Stimulated activated CD8-positive, alpha-beta memory T cell treated with anti-CD3 and anti-CD28 coated beads, Interleukin-7, amount 100 ng/mL, for 48 hours (primary cell): ENCODE measurements at regions not wholly inside any gene's neighbourhood (a gene's known extent, or its start where the extent isn't known, plus 50 kb on each side); places are given as distances from the start of the nearest gene placed in this dataset.

Experiments used
- DNase-seq, 2 donors: peaks; one replicate each; pipeline ENCODE4 v3.0.0-alpha.2; 2020; ENCODE audit warnings: low read depth in 1 of 2; ENCODE audit errors: extremely low read depth in 1 of 2

DNA sequence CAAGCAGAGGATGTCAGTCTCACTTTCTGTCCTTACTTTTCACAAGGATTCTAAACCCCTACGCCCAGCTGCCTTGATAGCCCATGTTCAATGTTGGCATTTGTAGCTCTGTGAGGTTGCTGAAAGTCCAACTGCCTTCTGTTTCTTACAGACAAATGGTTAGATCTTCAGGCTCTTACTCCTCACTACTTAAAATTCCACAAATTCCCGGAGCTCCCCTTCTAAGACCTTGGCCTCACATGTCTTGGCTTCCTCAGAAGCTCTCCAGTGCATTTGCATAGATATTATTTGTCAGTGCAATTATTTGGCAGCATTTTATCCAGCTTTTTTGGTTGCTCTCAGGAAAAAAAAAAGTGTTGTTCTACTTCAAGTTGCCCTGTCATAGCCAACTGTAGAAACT is 453.7 kb upstream of the CELF4 start:
- no peak for DNase-seq

DNA sequence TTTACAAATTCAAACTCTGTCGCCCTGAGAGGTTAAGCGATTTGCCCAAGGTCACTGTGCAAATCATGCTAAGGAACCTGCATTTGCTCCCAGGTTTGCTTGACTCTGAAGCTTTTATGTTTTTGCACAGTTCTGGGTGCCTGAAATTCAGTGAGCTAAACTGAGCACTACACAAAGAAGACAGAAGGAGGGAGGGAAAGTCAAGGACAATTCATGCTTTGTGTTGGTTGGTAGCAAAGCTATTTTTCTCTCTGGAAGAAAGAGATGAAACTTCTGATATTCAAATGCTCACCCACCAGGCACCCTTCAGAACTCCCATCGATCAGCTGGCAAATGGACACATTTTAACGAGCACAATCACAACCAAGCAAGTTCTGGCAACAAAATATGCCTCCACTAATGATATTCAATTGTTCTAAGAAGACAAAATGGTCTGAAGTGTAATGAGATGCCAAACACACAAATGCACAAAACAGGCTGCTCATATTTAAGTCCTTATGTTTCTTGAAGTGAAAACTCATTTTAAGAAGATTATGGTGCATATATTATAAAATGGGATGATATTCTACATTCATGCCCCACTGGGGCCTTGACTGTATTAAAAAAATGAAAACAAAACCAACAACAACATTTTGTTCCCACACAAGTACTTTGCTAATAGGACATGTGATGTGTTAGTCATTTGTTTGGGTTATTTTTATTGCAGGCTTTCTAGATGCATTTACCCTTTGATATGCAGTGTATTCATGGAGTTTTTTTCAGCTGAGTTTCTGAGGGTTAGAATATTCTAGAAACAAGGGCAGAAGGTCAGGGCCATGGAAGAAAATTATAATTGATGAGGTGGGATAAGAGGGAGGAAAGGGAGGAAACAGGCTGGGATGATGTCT is 445.6 kb upstream of the CELF4 start:
- no peak for DNase-seq

DNA sequence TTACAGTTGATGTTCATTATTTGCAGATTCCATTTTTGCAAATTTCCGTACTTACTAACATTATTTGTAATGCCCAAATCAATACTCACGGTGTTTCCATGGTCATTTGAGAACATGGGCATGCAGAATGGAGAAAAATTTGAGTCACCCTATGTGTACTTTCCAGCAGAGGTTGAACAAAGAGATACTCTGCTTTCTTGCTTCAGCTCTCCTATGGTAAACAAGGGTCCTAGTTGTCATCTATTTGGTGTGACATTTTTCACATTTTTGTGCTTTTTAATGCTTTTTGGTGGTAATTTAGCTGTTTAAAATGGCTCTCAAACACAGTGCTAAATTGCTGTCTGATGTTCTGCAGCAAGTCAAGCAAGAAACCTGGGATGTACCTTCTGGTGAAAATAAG is 444.4 kb upstream of the CELF4 start:
- no peak for DNase-seq

DNA sequence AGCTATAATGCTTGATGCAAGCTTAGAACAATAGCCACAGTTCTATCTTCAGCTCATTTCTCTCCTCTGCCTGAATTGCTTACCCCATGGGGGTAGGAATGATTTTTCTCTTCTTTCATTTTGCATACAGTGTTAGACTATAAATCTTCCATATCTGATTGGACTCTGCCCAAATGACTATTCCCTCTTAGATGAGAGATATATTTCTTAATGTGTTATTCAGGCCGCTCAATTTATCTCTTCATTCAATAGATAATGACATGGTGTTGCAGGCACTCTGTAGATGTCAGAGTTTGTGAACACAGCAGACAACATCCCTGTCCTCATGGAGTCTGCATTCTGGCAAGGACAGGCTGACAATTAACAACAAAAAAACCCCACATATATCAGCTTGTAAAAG is 443.7 kb upstream of the CELF4 start:
- DNase-seq, result no peak

DNA sequence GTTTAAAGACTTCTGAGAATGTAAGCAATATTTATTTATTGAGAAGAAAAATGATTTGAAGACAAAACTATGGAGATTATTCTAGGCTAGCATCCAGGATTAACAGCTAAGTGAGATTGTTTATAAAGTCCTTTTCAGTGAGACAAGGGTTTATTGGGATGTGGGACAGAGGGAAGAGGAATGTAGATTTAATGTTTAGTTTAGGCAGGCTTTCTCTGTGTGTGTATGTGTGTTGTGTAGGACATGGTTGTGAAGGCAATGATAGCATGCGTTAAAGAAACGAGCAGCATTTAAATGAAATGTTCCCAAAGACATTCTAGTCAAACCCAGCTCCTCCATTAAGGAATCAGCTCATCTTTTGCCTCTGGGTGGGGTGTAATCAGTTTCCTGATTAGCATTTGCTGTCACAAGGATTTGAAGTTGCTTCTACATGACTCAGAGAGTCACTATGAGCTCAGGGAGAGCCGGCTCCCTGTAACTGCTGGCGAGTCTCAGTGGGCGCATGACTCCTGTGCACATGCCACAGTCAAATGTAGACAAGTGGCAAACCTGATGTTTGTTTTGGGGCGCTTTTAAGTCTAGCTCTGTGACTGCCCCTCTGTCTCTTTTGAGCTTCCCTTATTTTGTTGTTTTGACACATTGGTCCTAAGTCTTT is 442.2 kb upstream of the CELF4 start:
- DNase-seq, result no peak

DNA sequence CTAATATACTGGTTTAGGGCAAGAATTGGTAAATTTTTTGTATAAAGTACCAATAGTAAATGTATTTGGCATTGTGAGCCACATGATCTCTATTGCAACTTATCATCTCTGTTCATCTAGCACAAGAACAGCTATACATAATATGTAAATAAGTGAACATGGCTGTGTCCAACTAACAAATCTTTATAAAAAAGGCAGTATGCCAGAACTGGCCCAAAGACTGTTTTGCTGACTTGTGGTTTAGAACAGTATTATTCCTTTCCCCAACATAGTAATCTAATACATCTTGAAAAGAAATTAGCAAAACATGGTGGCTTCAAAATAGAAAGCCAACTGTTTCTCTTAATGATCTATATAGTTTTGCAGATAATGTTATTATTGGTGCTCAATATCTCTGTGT is 441.4 kb upstream of the CELF4 start:
- no peak for DNase-seq

DNA sequence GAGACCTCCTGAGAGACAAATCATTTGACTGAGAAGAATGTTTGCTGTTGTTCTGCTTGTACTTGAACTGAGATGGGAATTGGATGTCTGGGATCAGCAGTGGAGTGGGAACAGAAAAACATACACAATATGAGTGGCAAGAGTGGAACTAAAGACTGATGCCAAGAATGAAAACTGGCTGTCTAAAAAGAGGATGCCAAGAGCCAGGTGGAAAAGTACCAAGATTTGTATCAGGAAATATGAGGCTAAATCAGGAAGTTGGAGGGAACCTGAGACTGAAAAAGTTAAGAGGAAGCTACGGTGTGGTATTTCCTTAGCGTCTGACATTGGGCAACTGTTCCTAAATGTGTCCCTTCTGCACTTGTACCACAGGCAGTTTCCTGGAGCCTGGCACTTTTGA is 440.9 kb upstream of the CELF4 start:
- DNase-seq, result no peak

DNA sequence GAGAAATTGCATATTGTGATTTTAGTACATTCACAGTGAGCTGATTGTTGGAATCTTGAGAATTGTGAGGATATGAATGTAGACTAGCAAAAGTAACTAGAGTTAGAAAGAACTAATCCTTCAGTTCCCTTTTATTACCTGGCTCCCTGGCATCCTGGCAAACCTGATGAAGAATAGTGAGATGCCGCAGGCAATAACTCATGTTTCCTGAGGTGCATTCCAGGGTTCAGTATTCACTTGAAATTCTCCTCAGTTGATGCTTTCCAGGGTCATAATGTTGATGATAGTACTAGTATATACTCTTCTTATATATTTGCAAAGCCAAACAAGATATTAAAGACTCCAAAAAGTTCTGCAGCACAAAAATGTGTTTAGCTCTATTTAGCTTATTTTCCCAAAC is 432.1 kb upstream of the CELF4 start:
- DNase-seq, result no peak

DNA sequence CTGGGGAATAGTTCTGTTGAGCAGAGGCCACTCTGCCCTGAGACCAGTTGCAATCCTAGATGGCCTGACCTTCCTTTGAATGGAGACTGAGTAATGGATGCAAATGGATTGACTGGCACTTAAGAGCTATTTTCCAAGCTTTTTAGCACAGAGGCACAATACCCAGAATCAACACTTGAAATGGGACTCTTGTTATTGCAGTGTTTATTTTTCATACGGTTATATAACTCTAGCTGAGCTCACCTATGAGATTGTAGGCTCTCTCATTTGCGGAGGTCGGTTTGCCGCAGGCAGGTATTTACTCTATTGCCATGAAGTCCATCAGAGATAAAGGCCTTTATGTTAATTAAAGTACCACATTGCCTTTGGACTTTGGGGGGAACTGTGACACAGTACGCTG is 422.3 kb upstream of the CELF4 start:
- no peak for DNase-seq

DNA sequence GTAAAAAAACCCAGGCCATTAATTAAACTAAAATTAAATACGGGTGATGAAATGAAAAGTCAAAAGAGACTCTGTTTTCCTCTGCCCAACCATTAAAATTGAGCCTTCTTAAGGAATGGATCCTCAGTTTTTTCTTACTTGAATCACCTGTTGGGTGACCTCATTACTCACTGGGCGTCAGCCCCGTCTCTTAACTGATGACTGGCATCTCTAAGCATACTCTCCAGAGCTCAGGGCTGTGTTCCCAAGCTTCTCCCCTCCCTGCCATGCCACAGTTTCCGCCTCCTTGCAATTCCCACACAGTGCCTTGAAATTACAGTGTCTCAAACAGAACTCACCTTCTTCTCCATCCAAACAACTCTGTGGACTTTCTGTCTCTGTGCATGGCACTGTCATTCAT is 421.1 kb upstream of the CELF4 start:
- no peak for DNase-seq

DNA sequence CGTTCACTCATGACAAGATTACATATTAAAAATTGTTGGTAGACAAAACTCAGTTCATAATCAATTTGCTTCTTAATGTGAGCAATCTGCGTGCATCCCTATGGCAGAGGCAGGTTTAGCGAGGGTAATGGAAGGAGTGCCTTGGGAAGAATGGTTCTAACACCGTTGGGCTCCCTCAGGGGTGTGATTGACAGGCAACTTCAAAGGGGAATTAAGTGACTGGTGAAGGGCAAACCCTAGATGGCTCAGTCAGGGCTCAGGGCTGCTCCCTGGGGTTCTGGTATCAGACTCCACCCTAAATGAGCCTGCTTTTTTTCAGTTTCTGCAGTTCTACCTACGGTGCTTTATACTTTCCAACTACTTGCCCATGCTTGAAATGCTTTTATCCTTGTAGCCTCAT is 419.5 kb upstream of the CELF4 start:
- DNase-seq, result no peak

DNA sequence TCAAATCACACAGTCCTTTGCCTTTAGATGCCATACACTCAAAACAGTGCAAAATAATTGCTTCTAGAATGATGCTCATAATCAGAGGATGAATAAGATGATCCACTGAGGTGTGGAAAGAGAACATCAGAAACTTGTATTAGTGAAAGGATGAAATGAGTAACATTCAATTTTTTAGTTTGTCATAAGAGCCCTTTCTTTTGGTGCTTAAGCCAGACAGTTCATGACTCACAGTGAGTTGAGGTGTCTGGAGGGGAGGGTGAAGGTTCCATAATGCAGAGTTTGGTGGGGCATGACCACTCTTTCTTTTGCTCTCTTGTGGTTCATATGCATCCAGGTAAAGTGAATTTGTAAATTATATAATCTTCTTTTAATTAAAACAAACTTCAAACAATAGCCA is 415.0 kb upstream of the CELF4 start:
- no peak for DNase-seq

DNA sequence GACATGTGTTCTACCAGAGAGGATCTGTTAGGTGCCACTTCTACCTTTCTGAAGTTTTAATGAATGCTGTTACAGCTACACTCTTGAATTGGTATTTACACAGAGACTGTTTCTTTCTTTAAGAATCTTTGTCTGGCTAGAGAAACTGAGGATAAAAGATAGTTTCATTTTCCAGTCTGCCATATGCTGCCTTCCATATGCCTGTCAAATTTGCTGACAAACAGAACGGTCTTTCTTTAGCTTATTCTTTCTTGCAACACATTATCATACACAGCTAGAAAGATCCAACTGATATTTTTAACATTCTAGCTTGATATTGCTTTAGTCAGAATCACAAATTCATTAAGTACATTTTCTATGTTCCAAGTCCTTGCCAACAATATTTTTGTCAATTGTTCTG is 409.8 kb upstream of the CELF4 start:
- DNase-seq, result no peak

DNA sequence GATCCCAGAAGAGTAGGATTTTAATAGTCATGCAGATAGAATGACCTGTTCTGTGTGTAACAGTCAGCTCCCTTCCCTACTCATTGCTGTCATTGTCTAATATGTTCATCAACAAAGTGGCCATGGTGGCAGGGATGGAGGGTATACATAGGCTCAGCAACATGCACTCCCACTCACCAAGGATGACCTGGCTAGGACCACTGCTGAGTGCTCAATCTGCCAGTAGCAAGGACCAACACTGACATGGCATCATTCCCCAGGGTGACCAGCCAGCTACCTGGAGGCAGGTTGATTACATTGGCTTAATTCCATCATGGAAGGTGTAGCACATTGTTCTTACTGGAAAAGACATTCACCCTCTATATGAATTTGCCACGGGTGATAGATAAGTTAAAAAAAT is 401.7 kb upstream of the CELF4 start:
- no peak for DNase-seq

DNA sequence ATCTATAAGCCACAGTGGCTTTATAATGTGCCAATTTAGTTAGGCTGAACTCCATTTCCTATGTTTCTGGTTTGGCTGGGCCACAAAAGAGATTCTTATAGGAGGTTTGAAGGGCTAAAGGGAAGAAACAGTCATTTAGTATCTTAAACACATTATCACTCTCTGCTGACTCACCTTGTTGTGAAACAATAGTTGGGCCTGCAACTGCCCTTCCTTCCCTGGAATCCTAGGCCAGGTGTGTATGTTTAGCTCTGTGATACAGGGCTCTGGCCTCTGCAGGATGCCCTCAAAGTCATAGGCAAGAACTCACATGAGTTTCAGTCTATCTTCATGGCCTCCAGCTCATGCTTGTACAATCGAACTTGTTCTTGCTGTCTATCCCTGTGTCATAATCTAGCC is 400.0 kb upstream of the CELF4 start:
- no peak for DNase-seq

DNA sequence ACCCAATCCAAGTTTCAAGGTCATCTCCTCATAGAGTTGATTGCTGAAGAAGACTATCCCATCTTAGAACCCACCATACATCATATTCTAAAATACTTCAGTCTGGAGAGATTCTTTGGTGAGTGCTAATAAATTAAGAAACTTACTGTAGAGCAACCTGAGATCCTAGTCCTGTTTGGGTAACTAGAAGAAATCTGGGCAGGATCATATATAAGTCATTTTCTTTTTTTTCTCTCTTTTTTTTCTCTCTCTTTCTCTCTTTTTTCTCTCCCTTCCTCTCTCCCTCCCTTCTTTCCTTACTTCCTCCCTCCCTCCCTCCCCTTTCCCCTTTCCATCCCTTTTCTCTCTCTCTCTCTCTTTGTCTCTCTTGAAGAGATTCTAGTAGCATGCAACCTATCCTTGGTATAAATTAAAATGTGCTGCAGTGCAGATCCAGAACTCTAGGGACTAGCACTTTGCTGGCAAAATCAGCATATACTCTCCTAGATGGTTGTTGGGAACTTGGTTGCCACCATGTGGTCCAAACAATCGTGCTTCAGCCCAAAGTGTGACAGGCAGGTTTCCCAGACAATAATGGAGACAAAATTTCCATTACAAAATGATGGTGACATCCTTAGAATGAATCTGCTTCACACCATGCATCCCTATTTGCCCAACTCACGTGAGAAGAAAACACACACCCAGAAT is 399.4 kb upstream of the CELF4 start:
- DNase-seq, result no peak

DNA sequence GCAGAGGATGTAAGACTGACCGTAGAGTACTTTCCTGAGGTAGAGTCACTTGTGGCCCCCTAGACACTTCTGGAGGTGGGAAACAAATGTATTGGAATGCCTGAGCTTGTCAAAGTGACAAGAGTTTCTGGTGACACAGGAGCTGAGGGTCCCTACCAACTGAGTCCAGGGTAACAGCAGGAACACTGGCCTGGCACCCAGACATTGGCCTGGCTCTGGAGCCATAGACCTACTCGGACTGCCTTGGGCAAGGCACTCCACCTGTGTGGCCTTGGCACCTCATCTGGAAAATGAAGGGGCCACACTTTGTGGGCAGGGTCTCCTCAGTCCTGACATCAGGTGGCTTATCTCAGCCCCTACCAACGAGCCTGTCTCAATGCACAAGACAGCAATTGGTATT is 398.2 kb upstream of the CELF4 start:
- no peak for DNase-seq

DNA sequence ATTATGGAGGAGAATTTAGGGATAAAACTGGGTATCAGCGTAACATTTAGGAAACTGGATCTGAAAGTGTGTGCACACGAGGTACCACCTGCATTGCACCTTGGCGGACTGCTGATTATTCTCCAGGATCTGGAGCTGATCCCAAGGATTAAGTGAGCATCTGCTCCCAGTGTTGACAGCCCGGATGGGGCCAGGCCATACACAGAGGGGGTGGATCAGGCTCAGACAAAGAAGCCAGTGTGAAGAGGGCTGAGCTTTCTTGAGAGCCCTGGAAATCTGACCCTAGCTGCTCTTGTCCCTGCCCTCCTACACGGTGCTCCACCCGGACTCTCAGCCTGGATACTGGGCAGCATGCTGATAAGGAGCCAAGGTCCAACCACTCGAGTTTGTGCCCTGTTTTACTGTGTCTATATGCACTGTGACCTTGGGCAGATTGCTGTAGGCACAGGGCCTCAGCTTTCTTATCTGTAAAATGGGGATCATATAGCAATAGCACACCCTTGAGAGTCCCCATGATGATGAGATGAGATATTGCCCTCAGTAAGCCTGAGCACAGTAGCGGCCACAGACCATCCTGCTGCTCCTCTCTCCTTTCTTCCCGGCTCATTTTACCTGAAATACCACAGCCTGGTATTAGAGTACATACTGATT is 396.8 kb upstream of the CELF4 start:
- DNase-seq, result no peak

DNA sequence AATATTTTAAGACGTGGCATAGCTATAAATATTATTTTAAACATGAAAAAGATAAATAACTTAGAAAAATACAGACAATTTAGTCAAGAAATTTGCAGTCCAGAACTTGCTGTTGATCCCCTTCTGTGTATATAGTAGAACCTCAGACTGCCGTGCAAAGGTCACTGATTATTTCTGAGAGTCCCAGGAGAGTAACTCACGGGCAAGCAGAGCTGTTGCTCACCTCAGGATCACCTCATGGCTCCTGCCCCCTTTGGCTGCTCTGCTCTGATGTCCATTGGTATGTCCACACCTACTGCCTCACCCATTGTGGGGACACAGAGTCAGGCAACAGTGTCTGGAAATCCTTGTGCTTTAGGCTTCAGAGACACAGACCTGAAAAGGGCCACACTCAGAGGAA is 392.9 kb upstream of the CELF4 start:
- DNase-seq, result no peak

DNA sequence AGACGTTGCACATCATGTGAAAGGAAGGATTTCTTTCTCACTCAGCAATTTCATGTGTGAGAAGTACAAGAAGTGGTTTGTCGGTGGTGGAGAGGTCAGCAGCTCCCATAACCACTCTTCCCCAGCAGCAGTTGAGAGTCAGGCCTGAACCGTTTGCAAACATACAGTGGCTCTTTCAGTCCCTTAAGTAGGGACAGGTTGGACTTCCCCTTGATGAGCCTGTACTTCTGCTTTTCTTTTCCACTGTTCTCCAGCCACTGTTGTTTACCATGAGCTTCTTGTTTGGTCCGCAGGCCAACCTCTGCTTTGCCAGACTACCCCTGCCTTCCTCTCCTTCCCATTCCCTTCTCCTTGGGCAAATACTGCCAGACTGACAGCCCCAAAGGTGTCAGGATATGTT is 391.3 kb upstream of the CELF4 start:
- no peak for DNase-seq

DNA sequence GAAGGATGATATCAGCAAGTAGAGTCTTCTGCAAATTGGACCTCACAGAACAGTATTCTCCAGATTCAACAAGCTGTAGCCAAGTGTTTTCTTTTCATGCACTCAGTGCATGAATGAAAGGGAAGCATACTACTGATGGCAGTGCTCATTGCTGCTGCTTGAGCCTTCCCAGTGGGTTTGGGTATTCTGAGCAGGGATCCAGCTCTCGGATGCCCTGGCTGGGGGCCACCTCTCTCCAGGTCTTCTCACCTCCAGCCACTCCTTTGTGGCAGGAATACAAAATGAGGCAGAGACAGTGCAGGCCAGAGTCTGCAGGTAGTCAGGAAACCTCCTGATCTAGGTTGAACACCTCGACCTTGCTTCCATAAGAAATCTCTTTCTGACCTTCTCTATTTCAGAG is 390.4 kb upstream of the CELF4 start:
- DNase-seq, result no peak

DNA sequence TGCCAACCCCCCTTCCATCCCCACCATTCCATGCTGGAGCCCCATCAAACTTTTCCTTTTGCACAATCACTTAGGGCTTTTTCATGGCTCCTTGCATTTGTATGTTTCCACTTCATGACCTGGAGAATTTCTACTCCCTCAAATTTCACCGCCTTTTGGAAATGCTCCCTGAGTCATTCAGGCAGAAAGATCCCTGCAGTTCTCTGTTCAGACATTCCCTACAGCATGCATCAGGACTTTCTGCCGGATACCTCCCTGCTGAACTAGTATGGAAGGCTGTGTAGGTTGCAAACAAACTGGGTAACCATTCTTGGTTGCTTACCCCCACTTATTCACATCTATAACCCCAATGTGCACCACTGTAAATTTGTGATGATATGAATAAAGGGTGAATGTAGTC is 389.6 kb upstream of the CELF4 start:
- no peak for DNase-seq
